Testis (tissue), 2 donors: ENCODE measurements at regions not wholly inside any gene's neighbourhood (a gene's known extent, or its start where the extent isn't known, plus 50 kb on each side); places are given as distances from the start of the nearest gene placed in this dataset.

Experiments used
- DNase-seq: peaks from one replicate; pipeline ENCODE4 v3.0.0-alpha.2; 2019
- H3K27ac ChIP-seq, 2 donors: fragments of 200-600 bp; sonication (generic); one replicate each; pipeline ENCODE4 v1.5.1; 2019
- H3K27me3 ChIP-seq: fragments of 200-600 bp; sonication (generic); one replicate; pipeline ENCODE4 v1.5.1; 2019
- H3K36me3 ChIP-seq: fragments of 200-600 bp; sonication (generic); one replicate; pipeline ENCODE4 v1.5.1; 2017; ENCODE audit warnings: low read depth; ENCODE audit errors: missing control alignments
- H3K4me1 ChIP-seq: fragments of 200-600 bp; sonication (generic); one replicate; pipeline ENCODE4 v1.5.1; 2019
- H3K4me3 ChIP-seq, 2 donors: fragments of 200-600 bp; sonication (generic); one replicate each; pipeline ENCODE4 v1.5.1; 2017 to 2019
- H3K9me3 ChIP-seq: fragments of 200-600 bp; sonication (generic); one replicate; pipeline ENCODE4 v1.5.1; 2017
- CTCF ChIP-seq, 3 experiments: fragments of 450-650 bp in 2 of 3; fragments of 200-600 bp in 1 of 3; sonication (generic) in 1 of 3; IDR thresholded peaks; one replicate each; pipeline ENCODE4 v1.5.1; 2016 to 2019; ENCODE audit warnings: antibody characterized with exemption in 3 of 3, mild to moderate bottlenecking in 2 of 3, moderate library complexity in 1 of 3
- POLR2A ChIP-seq: fragments of 450-650 bp; IDR thresholded peaks from one replicate; pipeline ENCODE4 v1.6.1; 2017; ENCODE audit warnings: antibody characterized with exemption, mild to moderate bottlenecking, moderate library complexity
- WGBS, 2 donors: methylation state at CpG; one replicate each; pipeline ENCODE4 v1.1.5; 2018; 5-methylcytosine and 5-hydroxymethylcytosine counted together
- intact Hi-C: fragments of 100-400 bp; cut with DNase I; formaldehyde crosslinking; loops from one replicate; pipeline ENCODE4 v1.15.1; 2023; ENCODE audit warnings: low total_unique reads

- no peaks in the 10 kb centered on the region for H3K36me3 ChIP-seq
- intact Hi-C loops, result no loop called here
- WGBS, 2 donors, result 69 to 86% methylated on average over 12 to 23 of the region's 23 CpGs
Measured at GRCh38 chr14:101183376-101184103, 280.0 kb upstream of the RTL1 start.

GRCh38 chr14:101184104-101184455 lies 280.6 kb upstream of the RTL1 start:
- Histone ChIP-seq H3K36me3 (no peaks in the 10 kb centered on the region), H3K4me3 (no peak overlapping the region), H3K27me3 (no peaks in the 10 kb centered on the region), H3K4me1 (no peaks in the 10 kb centered on the region), H3K27ac (no peak overlapping the region), H3K9me3 (no peaks in the 10 kb centered on the region)
- intact Hi-C loops, result no loop called here
- WGBS, 2 donors, result 73 to 89% methylated on average over 12 of the region's 12 CpGs
- TF ChIP-seq CTCF (IDR thresholded peaks at IDR 0.05), result no peak
- TF ChIP-seq POLR2A, result no peak
- no peak for DNase-seq

More at GRCh38 chr14:101183376-101184103, 280.0 kb upstream of the RTL1 start:
- no peak overlapping the region for H3K27ac ChIP-seq
- H3K9me3 ChIP-seq, result no peaks in the 10 kb centered on the region
- no peak overlapping the region for H3K4me3 ChIP-seq
- DNase-seq, result no peak
- no peaks in the 10 kb centered on the region for H3K4me1 ChIP-seq
- H3K27me3 ChIP-seq, result no peaks in the 10 kb centered on the region
- TF ChIP-seq CTCF (IDR thresholded peaks at IDR 0.05) (peak in 2 of 3 experiments; percentile 3 to 30), POLR2A (no peak)

- intact Hi-C loops, result no loop called here
- TF ChIP-seq POLR2A, result no peak
- no peak for TF ChIP-seq CTCF (IDR thresholded peaks at IDR 0.05)
- Histone ChIP-seq H3K27me3 (no peaks in the 10 kb centered on the region), H3K9me3 (no peaks in the 10 kb centered on the region), H3K4me1 (no peaks in the 10 kb centered on the region), H3K4me3 (no peak overlapping the region), H3K36me3 (no peaks in the 10 kb centered on the region), H3K27ac (no peak overlapping the region)
- no peak for DNase-seq
- WGBS, 2 donors, result 81 to 92% methylated on average over 6 of the region's 6 CpGs
Measured at GRCh38 chr14:101184572-101184971, 281.1 kb upstream of the RTL1 start.

- DNase-seq, result no peak
- Histone ChIP-seq H3K27me3 (no peaks in the 10 kb centered on the region), H3K4me1 (no peaks in the 10 kb centered on the region), H3K36me3 (no peaks in the 10 kb centered on the region), H3K4me3 (no peak overlapping the region), H3K27ac (no peak overlapping the region), H3K9me3 (no peaks in the 10 kb centered on the region)
- intact Hi-C loops, result no loop called here
- TF ChIP-seq CTCF (IDR thresholded peaks at IDR 0.05) (no peak), POLR2A (no peak)
- WGBS, 2 donors, result 84 to 88% methylated on average over 13 to 15 of the region's 15 CpGs
Measured at GRCh38 chr14:101185073-101185835, 281.7 kb upstream of the RTL1 start.
